Astrocyte of the hippocampus (primary cell): ENCODE measurements at regions not wholly inside any gene's neighbourhood (a gene's known extent, or its start where the extent isn't known, plus 50 kb on each side); places are given as distances from the start of the nearest gene placed in this dataset.

Experiments
- DNase-seq: peaks from one replicate; pipeline ENCODE4 v3.0.0; 2011; ENCODE audit warnings: low read depth, low spot score

- DNase-seq: no peak
These were observed 105.3 kb downstream of the AKAIN1 start for GRCh38 chr18:5091741-5092140.

DNA sequence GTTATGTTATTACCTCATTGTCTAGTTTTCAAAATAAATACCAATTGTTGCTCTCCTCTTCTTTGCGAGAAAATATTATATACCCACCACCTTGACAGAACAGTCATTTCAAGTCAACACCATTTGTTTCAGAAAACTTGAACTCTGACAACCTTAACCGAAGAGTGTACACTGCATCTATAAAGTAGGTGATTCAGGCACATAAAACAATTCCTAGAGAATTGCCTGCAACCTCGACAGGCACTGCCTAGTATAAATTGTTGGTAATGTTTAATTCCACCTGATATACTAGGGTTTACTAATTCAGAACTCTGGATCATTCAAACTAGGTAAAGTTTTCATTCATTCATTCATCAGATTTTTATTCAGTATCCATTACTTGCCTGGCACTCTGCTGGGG lies 121.8 kb downstream of the AKAIN1 start:
- no peak for DNase-seq

GRCh38 chr18:5073026-5073944 lies 123.8 kb downstream of the AKAIN1 start:
- DNase-seq: peak; percentile 47

DNA sequence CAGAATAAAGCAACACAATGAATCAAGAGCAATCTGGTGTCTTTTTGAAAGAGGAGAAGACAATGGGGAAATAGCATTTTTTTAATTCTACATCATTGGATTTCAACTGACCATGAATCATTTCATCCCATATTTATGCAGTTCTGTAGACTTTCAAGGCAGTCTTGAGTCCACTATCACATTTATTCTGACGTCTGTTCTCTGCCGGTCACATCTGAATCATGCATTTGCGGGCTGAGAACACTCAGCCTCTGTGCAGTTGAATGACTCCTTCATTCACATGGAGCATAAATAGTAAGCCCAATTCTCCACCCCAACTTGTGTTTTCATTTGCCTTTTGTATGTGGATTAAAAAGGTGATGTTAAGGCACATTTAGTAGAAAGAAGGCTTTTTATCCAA lies 128.2 kb downstream of the AKAIN1 start:
- peak; percentile 49 for DNase-seq

- DNase-seq: no peak
These were observed 130.6 kb downstream of the AKAIN1 start for GRCh38 chr18:5066380-5066977.

GRCh38 chr18:5065615-5066014 lies 131.4 kb downstream of the AKAIN1 start:
- DNase-seq: no peak

GRCh38 chr18:5064841-5065370 lies 132.2 kb downstream of the AKAIN1 start:
- no peak for DNase-seq

- no peak for DNase-seq
These were observed 135.3 kb downstream of the AKAIN1 start for GRCh38 chr18:5061785-5062184.

DNA sequence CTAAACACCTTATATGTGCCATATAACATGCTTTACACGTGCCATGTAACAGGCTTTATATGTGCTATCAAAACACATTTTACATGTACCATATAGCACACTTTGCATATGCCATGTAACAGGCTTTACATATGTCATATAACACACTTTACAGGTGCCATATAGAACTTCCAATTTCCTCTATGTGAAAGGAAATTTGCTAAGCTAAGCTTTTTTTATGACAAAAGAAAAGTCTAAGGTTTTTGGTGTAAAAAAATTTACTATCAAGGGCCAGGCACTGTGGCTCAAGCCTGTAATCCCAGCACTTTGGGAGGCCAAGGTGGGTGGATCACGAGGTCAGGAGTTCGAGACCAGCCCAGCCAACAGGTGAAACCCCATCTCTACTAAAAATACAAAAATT lies 136.5 kb downstream of the AKAIN1 start:
- no peak for DNase-seq

DNA sequence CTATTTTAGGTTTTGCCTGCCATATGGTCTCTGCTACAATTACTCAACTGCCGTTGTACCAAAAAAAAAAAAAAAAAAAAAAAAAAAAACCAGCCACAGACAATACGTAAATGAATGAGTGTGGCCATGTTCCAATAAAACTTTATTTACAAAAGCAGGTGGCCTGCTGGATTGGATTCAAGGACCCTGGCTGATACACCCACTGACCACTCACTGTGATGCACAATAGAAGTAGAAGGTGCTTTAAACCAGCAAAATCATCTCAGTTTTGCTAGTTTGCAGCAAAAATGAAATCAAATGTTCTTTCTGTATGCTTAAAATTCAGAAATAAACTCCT lies 137.4 kb downstream of the AKAIN1 start:
- no peak for DNase-seq

GRCh38 chr18:5058768-5059695 lies 138.0 kb downstream of the AKAIN1 start:
- DNase-seq: no peak

- DNase-seq: peak; percentile 81
These were observed 139.4 kb downstream of the AKAIN1 start for GRCh38 chr18:5057386-5058348.

DNA sequence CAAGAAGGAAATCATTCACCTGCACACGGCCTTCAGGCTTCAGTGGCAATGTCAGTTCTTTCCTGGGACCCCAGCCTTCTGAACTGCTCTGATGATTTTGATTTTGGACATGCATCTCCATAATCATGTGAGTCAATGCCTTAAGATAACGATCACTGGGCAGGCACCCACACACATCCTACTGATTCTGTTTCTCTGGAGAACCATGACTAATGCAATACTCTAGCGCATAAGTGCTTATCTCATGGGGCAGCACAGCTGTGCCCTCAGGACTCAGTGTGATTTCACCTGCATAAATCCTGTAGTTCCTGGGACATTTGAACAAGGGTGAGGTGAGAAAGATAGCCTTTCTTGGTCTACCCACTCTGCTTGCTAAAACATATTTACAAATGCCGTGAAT lies 144.6 kb downstream of the AKAIN1 start:
- DNase-seq: no peak

GRCh38 chr18:5051207-5051606 lies 145.8 kb downstream of the AKAIN1 start:
- no peak for DNase-seq

DNA sequence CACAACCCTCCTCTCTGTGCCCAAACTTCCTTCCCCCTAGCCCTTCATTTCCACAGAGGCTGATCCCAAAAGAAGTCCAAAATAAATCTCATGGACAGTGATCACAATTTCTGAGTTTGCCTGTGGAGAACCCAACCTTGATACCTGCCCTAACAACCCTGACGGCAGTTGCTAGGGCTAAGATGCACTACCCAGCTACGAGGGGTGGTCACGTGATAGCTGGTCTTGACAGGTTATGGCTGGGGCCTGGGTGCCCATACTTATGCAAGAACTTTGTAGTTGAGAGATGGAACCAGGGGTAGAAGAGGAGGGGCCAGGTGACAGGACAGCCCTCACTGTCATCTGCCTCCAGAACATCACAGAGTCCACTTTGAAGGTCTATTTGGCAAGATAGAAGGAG lies 147.9 kb downstream of the AKAIN1 start:
- no peak for DNase-seq

DNA sequence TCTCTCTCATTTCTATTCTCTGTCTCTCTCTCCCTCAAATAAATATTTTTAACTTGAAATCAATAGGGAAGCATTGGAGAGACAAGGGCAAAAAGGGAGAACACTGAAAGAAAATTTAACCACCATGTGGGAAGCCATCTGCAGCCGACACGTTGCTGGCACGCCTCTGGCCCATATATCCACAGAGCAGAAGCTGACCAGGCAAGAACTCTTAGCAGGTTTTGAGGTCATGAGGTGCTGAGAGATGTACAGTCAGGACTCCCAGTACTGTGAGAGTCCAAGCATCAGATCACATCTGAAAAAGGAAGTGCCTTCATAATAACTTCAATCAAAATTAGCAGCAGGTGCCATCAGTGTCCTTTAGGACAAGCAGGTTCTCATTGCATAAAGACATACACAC lies 156.6 kb downstream of the AKAIN1 start:
- no peak for DNase-seq

DNA sequence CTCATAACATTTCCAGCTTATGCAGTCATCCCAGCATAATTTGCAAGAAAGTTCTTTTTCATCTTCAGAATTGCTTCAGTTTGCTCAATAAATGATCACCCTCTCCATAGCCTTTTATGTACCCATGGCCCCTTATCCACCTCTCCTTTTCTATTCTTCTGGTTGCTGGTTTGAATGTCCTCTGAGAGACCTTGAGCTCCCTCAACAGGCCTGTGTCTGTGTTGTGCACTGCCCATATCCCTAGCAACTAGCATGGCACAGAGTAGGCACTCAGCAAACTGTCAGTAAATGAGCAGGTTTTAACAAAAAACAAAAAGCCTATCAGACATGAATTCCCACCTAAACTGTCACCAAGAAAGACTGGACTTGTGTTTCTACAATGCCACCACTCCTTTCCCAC lies 160.5 kb downstream of the AKAIN1 start:
- no peak for DNase-seq

DNA sequence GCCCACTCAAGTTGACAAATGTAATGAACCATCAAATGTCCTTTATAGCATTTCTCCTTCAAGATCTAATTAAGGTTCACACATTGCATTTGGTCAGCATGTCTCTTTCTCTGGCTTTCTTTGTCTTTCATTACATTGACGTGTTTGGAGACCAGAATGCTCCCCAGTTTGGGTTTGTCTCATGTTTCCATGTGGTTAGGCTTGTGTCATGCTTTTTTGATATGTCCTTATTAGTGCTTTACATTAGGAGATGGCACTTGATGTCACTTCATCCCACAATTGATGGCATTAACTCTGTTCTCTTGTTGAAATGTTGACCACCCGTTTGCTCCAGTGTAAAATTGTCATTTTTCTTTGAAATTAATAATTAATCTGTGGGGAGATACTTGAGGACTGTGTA lies 165.8 kb downstream of the AKAIN1 start:
- no peak for DNase-seq

DNA sequence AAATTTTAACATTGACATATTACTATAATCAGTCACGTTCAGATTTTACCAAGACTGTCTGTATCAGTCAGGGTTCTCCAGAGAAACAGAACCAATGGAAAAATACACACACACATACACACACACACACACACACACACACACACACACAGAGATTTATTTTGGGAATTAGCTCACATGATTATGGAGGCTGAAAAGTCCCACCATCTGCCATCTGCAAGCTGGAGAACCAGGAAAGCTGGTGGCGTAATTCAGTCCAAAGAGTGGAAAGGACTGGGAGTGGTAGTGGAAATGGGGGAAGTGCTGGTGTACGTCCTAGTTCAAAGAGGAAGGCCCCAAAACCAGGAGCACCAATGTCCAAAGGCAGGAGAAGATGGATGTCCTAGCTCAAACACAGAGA lies 166.4 kb downstream of the AKAIN1 start:
- DNase-seq: no peak

- no peak for DNase-seq
These were observed 167.5 kb downstream of the AKAIN1 start for GRCh38 chr18:5029592-5029991.

DNA sequence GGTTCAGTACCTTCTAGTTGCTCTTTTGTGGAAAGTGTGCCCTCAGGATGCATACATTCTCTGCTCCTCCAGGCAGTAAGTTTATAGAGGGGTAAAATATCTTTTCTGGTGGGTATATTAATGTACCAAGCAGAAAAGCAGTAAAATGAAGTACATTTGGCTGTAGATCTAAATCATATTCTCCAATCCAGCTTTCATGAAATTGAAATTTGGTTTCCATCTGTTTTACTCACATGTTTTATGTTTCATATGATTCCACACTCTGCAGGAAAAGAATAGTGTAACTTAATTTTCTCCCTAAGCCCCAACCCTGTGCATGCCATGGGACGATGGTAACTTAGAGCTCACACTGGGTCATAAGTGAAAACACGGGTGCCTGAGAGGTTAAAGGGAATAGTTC lies 172.3 kb downstream of the AKAIN1 start:
- no peak for DNase-seq
